RWPE2 (cell line): ENCODE measurements at regions not wholly inside any gene's neighbourhood (a gene's known extent, or its start where the extent isn't known, plus 50 kb on each side); places are given as distances from the start of the nearest gene placed in this dataset.

Experiments
- ATAC-seq: fragments of 200-7000 bp; cut with Tn5 transposase; 3 replicates; pipeline ENCODE4 v1.9.1; 2021; ENCODE audit warnings: low read depth
- DNase-seq: peaks from one replicate; pipeline ENCODE4 v3.0.0-alpha.2; 2020; ENCODE audit warnings: low spot score
- H3K27ac ChIP-seq: fragments of 450-650 bp; 2 replicates; pipeline ENCODE4 v1.5.1; 2017; ENCODE audit warnings: mild to moderate bottlenecking; ENCODE audit not compliant: poor library complexity, severe bottlenecking
- H3K27me3 ChIP-seq: fragments of 250-450 bp; sonication (Bioruptor Pico); 2 replicates; pipeline ENCODE4 v1.5.1; 2021; ENCODE audit warnings: mild to moderate bottlenecking, moderate library complexity; ENCODE audit not compliant: insufficient read depth, poor library complexity, severe bottlenecking
- H3K36me3 ChIP-seq: fragments of 250-450 bp; sonication (Bioruptor Pico); 2 replicates; pipeline ENCODE4 v1.5.1; 2020; ENCODE audit warnings: low read depth, mild to moderate bottlenecking, moderate library complexity
- H3K4me1 ChIP-seq: fragments of 250-450 bp; sonication (Bioruptor Pico); 2 replicates; pipeline ENCODE4 v1.5.1; 2021; ENCODE audit warnings: mild to moderate bottlenecking, moderate library complexity; ENCODE audit not compliant: insufficient read depth, poor library complexity, severe bottlenecking
- H3K4me3 ChIP-seq: fragments of 250-450 bp; sonication (Bioruptor Pico); 2 replicates; pipeline ENCODE4 v1.5.1; 2021; ENCODE audit warnings: mild to moderate bottlenecking, moderate library complexity; ENCODE audit not compliant: severe bottlenecking
- H3K9me3 ChIP-seq: fragments of 250-450 bp; sonication (Bioruptor Pico); 2 replicates; pipeline ENCODE4 v1.5.1; 2021; ENCODE audit warnings: mild to moderate bottlenecking, moderate library complexity; ENCODE audit not compliant: severe bottlenecking
- TF ChIP-seq, protein P1 (sequence below): fragments of 450-650 bp; IDR thresholded peaks from one replicate; pipeline ENCODE4 v1.5.1; 2017; ENCODE audit warnings: mild to moderate bottlenecking, moderate library complexity; ENCODE audit not compliant: poor library complexity, severe bottlenecking

DNA sequence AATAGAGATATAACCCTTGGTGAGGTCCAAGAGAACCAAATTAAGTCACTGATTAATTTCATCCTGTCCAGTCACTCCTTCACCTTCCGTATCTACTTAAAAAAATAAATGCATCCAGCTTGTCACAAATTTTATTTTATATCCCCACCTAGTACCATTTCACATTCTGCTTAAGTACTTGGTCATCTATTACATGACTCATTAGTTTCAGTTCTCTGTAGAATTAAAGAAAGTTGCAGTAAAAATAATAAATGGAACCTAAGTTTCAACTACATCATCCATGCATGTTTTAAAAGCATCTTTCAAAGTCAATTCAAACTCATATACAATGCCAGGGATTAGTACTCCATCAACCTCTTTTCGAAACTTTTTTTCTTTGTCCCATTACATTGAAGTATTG, 130.2 kb downstream of the SH2D1A start:
- Histone ChIP-seq H3K27me3 (no peaks in the 10 kb centered on the region), H3K9me3 (no peaks in the 10 kb centered on the region), H3K36me3 (no peaks in the 10 kb centered on the region), H3K4me1 (no peaks in the 10 kb centered on the region), H3K4me3 (no peak overlapping the region), H3K27ac (no peak overlapping the region)
- ATAC-seq (no peak), DNase-seq (no peak)
- TF ChIP-seq, protein P1, sequence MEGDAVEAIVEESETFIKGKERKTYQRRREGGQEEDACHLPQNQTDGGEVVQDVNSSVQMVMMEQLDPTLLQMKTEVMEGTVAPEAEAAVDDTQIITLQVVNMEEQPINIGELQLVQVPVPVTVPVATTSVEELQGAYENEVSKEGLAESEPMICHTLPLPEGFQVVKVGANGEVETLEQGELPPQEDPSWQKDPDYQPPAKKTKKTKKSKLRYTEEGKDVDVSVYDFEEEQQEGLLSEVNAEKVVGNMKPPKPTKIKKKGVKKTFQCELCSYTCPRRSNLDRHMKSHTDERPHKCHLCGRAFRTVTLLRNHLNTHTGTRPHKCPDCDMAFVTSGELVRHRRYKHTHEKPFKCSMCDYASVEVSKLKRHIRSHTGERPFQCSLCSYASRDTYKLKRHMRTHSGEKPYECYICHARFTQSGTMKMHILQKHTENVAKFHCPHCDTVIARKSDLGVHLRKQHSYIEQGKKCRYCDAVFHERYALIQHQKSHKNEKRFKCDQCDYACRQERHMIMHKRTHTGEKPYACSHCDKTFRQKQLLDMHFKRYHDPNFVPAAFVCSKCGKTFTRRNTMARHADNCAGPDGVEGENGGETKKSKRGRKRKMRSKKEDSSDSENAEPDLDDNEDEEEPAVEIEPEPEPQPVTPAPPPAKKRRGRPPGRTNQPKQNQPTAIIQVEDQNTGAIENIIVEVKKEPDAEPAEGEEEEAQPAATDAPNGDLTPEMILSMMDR = no peak

DNA sequence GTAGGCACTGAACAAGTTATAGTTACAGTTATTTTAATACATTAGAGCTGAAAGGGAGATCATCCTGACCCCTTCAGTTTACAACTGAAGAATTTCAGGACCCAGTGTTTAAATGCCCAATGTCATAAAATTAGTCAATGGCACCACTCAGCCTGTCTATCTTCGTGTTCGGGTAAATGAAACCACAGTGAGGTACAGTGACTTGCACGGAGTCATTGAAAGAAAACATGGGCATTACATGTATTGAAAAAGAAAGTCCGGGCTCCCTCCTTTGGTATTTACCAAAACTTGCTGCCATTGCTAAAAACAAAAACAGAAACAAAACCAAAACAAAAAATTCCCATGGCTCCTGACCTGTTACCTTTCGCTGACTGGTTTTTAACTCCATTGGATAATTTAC, 131.7 kb downstream of the SH2D1A start:
- no peaks in the 10 kb centered on the region for H3K9me3 ChIP-seq
- no peaks in the 10 kb centered on the region for H3K4me1 ChIP-seq
- H3K27me3 ChIP-seq = no peaks in the 10 kb centered on the region
- ATAC-seq (no peak), DNase-seq (no peak)
- no peak overlapping the region for H3K4me3 ChIP-seq
- H3K27ac ChIP-seq = no peak overlapping the region
- TF ChIP-seq, protein P1 = no peak
- no peaks in the 10 kb centered on the region for H3K36me3 ChIP-seq

DNA sequence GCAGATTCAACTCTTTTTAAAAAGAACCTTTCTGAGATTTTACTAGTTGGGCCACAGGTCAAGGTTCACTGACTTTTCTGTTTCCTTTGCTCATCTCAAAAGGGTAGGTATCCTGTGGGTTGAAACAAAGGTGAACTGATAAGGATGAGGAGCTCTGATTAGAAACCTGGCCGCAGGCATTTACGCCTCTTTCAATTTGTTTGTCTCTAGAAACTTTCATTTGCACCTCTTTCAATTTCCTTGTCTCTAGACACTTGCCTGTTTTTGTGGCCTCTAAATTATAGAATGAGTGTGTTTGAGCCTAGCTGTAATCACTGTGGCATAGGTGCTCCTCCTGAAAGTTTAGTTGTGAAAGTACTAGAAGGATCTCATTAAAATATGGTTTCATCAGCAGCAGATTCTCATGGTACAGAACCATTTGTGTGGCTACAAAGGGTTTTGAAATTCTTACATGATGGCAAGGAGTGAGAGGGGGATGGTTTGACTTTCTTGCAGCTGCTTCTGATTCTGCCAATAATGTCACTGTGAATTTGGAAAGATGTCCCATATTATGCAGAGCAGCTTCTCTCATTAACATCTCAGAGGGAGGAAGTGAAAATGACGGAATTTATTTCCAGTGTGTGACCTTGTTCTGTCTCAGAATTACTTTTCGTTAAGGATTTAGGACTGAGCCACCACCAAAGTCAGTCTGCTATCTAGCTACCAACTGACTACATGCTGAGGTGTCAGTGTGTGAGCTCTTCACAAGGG, 142.2 kb downstream of the SH2D1A start:
- no peaks in the 10 kb centered on the region for H3K36me3 ChIP-seq
- no peak for ATAC-seq
- TF ChIP-seq, protein P1 = no peak
- H3K27ac ChIP-seq = no peak overlapping the region
- H3K27me3 ChIP-seq = no peaks in the 10 kb centered on the region
- no peaks in the 10 kb centered on the region for H3K9me3 ChIP-seq
- DNase-seq = no peak
- H3K4me3 ChIP-seq = no peak overlapping the region
- no peaks in the 10 kb centered on the region for H3K4me1 ChIP-seq

DNA sequence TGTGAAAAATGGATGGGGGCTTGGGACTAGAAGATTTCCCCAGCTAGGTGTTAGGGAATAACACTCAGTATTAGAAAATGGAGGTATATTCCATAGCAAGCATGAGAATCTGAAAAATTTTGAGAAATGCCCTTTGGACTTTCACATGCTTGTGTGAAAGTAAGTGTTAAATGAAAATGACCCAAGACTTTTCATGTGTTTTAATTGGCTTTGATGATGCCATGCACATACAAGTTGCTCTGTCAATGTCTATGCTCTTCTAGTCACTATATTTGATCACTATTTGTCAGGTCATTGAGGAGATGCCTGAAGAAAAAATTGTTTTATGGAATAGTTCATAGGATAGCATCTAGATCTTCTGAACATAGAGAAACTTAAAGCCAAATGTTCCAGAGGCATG, 147.6 kb downstream of the SH2D1A start:
- Histone ChIP-seq H3K4me3 (no peak overlapping the region), H3K4me1 (no peaks in the 10 kb centered on the region), H3K27ac (no peak overlapping the region), H3K27me3 (no peaks in the 10 kb centered on the region), H3K36me3 (no peaks in the 10 kb centered on the region), H3K9me3 (no peaks in the 10 kb centered on the region)
- TF ChIP-seq, protein P1 = no peak
- DNase-seq (no peak), ATAC-seq (no peak)

DNA sequence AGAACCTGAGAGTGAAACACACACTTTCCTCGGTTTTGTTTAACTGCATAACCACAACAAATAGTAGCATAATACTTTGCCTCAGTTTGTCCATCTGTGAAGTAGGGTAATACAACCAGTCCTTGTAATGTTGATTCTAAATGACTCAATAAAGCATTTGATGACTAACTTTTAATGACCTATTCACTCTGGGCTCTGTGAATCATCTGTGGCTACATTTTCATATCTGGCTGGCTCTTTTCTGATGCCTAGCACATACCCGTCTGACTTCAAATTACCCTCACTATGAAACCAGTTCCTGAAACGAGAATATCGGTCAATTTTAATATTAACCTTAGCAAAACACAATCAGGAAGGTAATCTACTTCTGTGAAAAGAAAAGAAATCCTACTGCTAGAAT, 151.0 kb downstream of the SH2D1A start:
- DNase-seq (no peak), ATAC-seq (no peak)
- Histone ChIP-seq H3K27ac (no peak overlapping the region), H3K27me3 (no peaks in the 10 kb centered on the region), H3K36me3 (no peaks in the 10 kb centered on the region), H3K9me3 (no peaks in the 10 kb centered on the region), H3K4me1 (no peaks in the 10 kb centered on the region), H3K4me3 (no peak overlapping the region)
- TF ChIP-seq, protein P1 = no peak
